K562 (cell line): ENCODE measurements at regions not wholly inside any gene's neighbourhood (a gene's known extent, or its start where the extent isn't known, plus 50 kb on each side); places are given as distances from the start of the nearest gene placed in this dataset.

Experiments
- ATAC-seq: fragments of 200-7000 bp; cut with Tn5 transposase; 3 replicates; pipeline ENCODE4 v1.9.1; 2020; ENCODE audit warnings: moderate library complexity
- BruUV-seq: library from RNA; stranded (reverse); fragments of 400-500 nt; replicated peaks from 2 replicates; lab custom pipeline; 2021; lab: Mats Ljungman, UMichigan
- CTCF ChIA-PET: fragments of 300-600 bp; formaldehyde crosslinking; extraction: SDS; loops from one replicate; lab custom pipeline; 2021; ENCODE audit warnings: low intra/inter-chr PET ratio; lab: Yijun Ruan, JAX
- POLR2A ChIA-PET: fragments of 300-600, 350-650 bp; sonication (Branson Sonifier 250); formaldehyde crosslinking; extraction: SDS; loops from one replicate; lab custom pipeline; 2021; ENCODE audit warnings: antibody characterized with exemption, inconsistent platforms; lab: Yijun Ruan, JAX
- DNase-seq, 4 experiments: peaks; one replicate each; pipeline versions ENCODE4 v3.0.0 to v3.0.0-alpha.2; 2011 to 2018; ENCODE audit warnings: low spot score in 3 of 4, mixed read lengths in 3 of 4; ENCODE audit errors: extremely low read depth in 1 of 4
- FAIRE-seq: peaks from 2 replicates; lab custom pipeline; 2011; peaks lifted over from hg19 to GRCh38; lab: Jason Lieb, UNC
- H2AFZ ChIP-seq: 2 replicates; pipeline ENCODE4 v1.6.0; 2011; ENCODE audit warnings: low read depth, low read length, control low read depth, inconsistent platforms
- H3K27ac ChIP-seq: fragments of 200-600 bp; 3 replicates; pipeline ENCODE4 v1.8.0; 2011; ENCODE audit warnings: low read depth, mild to moderate bottlenecking, control low read depth, inconsistent platforms, low read length, moderate library complexity, mixed read lengths; ENCODE audit errors: extremely low read depth
- H3K27me3 ChIP-seq, 2 experiments: fragments of 300-600 bp in 1 of 2; 2 replicates in 1 of 2; 3 replicates in 1 of 2; pipeline versions ENCODE4 v1.6.0 to v1.8.0; 2011; ENCODE audit warnings: inconsistent platforms in 2 of 2, low read length in 2 of 2, mild to moderate bottlenecking in 1 of 2, mixed read lengths in 1 of 2, moderate library complexity in 1 of 2; ENCODE audit not compliant: control insufficient read depth in 2 of 2, insufficient read depth in 2 of 2
- H3K36me3 ChIP-seq: fragments of 300-600 bp; 3 replicates; pipeline ENCODE4 v1.8.0; 2011; ENCODE audit warnings: mild to moderate bottlenecking, low read length, inconsistent platforms; ENCODE audit not compliant: control insufficient read depth, insufficient read depth
- H3K4me1 ChIP-seq, 2 experiments: fragments of 200-600 bp in 1 of 2; replicated peaks in 1 of 2; 2 replicates in 1 of 2; 3 replicates in 1 of 2; pipeline versions ENCODE4 v1.5.1 to v1.8.0; 2011; ENCODE audit warnings: inconsistent platforms in 2 of 2, low read length in 2 of 2, mild to moderate bottlenecking in 1 of 2, mixed read lengths in 1 of 2, moderate library complexity in 1 of 2; ENCODE audit not compliant: control insufficient read depth in 2 of 2, insufficient read depth in 2 of 2
- H3K4me2 ChIP-seq: 2 replicates; pipeline ENCODE4 v1.6.1; 2011; ENCODE audit warnings: low read length, control low read depth, inconsistent platforms, mixed read lengths; ENCODE audit not compliant: insufficient read depth
- H3K4me3 ChIP-seq: fragments of 200-600 bp; sonication (generic), shearing (Covaris generic); 2 replicates; pipeline ENCODE4 v1.5.1; 2016; ENCODE audit warnings: control low read depth, inconsistent platforms
- H3K79me2 ChIP-seq: fragments of 200-600 bp; 3 replicates; pipeline ENCODE4 v1.8.0; 2011; ENCODE audit warnings: low read length, inconsistent platforms; ENCODE audit not compliant: control insufficient read depth, insufficient read depth
- H3K9ac ChIP-seq, 2 experiments: 2 replicates each; pipeline versions ENCODE4 v1.6.0 to v1.6.1; 2011; ENCODE audit warnings: low read depth in 2 of 2, low read length in 2 of 2, control low read depth in 1 of 2, inconsistent platforms in 1 of 2, mild to moderate bottlenecking in 1 of 2, mixed read lengths in 1 of 2; ENCODE audit not compliant: insufficient read depth in 1 of 2
- H3K9me1 ChIP-seq: one replicate; pipeline ENCODE4 v1.6.0; 2011; ENCODE audit warnings: inconsistent platforms, mild to moderate bottlenecking, low read length, moderate library complexity; ENCODE audit not compliant: control insufficient read depth, insufficient read depth
- H3K9me3 ChIP-seq: replicated peaks from 2 replicates; pipeline ENCODE4 v1.5.1; 2011; ENCODE audit warnings: low read depth, low read length, inconsistent platforms; ENCODE audit not compliant: control insufficient read depth, insufficient read depth
- H4K20me1 ChIP-seq: replicated peaks from 2 replicates; pipeline ENCODE4 v1.6.1; 2011; ENCODE audit warnings: low read length, inconsistent platforms, mixed read lengths; ENCODE audit not compliant: control insufficient read depth, insufficient read depth
- CEBPB ChIP-seq: fragments of 450-650 bp; IDR thresholded peaks from 2 replicates; pipeline ENCODE4 v1.6.1; 2016; ENCODE audit warnings: missing genetic modification characterization, missing compliant biosample characterization
- HMGN3 ChIP-seq: IDR thresholded peaks from 2 replicates; pipeline ENCODE4 v1.6.1; 2011; ENCODE audit warnings: borderline replicate concordance, low read depth, mild to moderate bottlenecking, mixed read lengths, low read length; ENCODE audit not compliant: insufficient read length; ENCODE audit errors: extremely low read depth
- KAT2B ChIP-seq: IDR thresholded peaks from one replicate; pipeline ENCODE4 v1.6.1; 2012; ENCODE audit warnings: low read depth, mild to moderate bottlenecking, control low read depth, inconsistent platforms, low read length, moderate library complexity
- MAFF ChIP-seq: IDR thresholded peaks from 2 replicates; pipeline ENCODE4 v1.6.1; 2012; ENCODE audit warnings: low read length, improper control_type of control experiment
- MTA2 ChIP-seq: fragments of 450-650 bp; IDR thresholded peaks from 2 replicates; pipeline ENCODE4 v1.6.1; 2016; ENCODE audit warnings: low read depth
- NONO ChIP-seq, 2 experiments: fragments of 200-400 bp in 1 of 2; fragments of 450-650 bp in 1 of 2; formaldehyde crosslinking in 1 of 2; IDR thresholded peaks; 2 replicates each; pipeline ENCODE4 v1.6.1; 2017; ENCODE audit warnings: low read depth in 2 of 2, mild to moderate bottlenecking in 2 of 2, moderate library complexity in 2 of 2, low read length in 1 of 2
- SMC3 ChIP-seq: conservative IDR thresholded peaks from 2 replicates; pipeline ENCODE4 v1.6.1; 2011; ENCODE audit warnings: low read depth, low read length, improper control_type of control experiment; ENCODE audit not compliant: insufficient read depth
- TOE1 ChIP-seq, 2 experiments: fragments of 450-650 bp in 1 of 2; sonication (generic) in 1 of 2; formaldehyde crosslinking in 1 of 2; IDR thresholded peaks; 2 replicates each; pipeline versions ENCODE4 v1.7.1 to v1.8.0; 2016 to 2022; ENCODE audit warnings: borderline replicate concordance in 2 of 2, mild to moderate bottlenecking in 2 of 2, antibody characterized with exemption in 1 of 2, inconsistent platforms in 1 of 2, low read depth in 1 of 2, missing genetic modification reagents in 1 of 2, moderate library complexity in 1 of 2
- ZC3H8 ChIP-seq: fragments of 450-650 bp; IDR thresholded peaks from 2 replicates; pipeline ENCODE4 v1.6.1; 2017
- ZKSCAN1 ChIP-seq: fragments of 150-350 bp; IDR thresholded peaks from 2 replicates; pipeline ENCODE4 v1.6.1; 2016; ENCODE audit warnings: low read depth, low read length
- ZNF551 ChIP-seq: fragments of 250-450 bp; sonication (Bioruptor Pico); IDR thresholded peaks from 2 replicates; pipeline ENCODE4 v1.5.0; 2021; ENCODE audit warnings: mild to moderate bottlenecking, moderate library complexity
- ZNF586 ChIP-seq: fragments of 450-650 bp; formaldehyde crosslinking; conservative IDR thresholded peaks from 2 replicates; pipeline ENCODE4 v1.4.0; 2020; ENCODE audit warnings: mild to moderate bottlenecking, moderate library complexity
- WGBS: fragments of 100-300 bp; shearing (Covaris generic); methylation state at CpG from one replicate; pipeline ENCODE4 v1.1.6; 2016; ENCODE audit warnings: low coverage, mixed read lengths; ENCODE audit not compliant: insufficient coverage; ENCODE audit errors: missing lambda C conversion rate; 5-methylcytosine and 5-hydroxymethylcytosine counted together
- in situ Hi-C: fragments of 300-500 bp; cut with MboI; formaldehyde crosslinking; loops from 4 replicates; pipeline ENCODE4 v1.15.0; 2018; ENCODE audit warnings: inconsistent platforms, mixed read lengths
- intact Hi-C: fragments of 100-400 bp; cut with micrococcal nuclease; formaldehyde crosslinking; loops from 2 replicates; pipeline ENCODE4 v1.14.2; 2022
- TF ChIP-seq, protein P1 (sequence below): fragments of 450-650 bp; IDR thresholded peaks from 2 replicates; pipeline ENCODE4 v1.6.1; 2017; ENCODE audit warnings: mild to moderate bottlenecking, moderate library complexity
- TF ChIP-seq, protein P2 (sequence below): IDR thresholded peaks from 2 replicates; pipeline ENCODE4 v1.6.1; 2011; ENCODE audit not compliant: insufficient read length; ENCODE audit errors: extremely low read depth
- TF ChIP-seq, protein P3 (sequence below): fragments of 250-450 bp; sonication (Bioruptor Pico); IDR thresholded peaks from 2 replicates; pipeline ENCODE4 v1.5.0; 2020; ENCODE audit warnings: mild to moderate bottlenecking, borderline replicate concordance

DNA sequence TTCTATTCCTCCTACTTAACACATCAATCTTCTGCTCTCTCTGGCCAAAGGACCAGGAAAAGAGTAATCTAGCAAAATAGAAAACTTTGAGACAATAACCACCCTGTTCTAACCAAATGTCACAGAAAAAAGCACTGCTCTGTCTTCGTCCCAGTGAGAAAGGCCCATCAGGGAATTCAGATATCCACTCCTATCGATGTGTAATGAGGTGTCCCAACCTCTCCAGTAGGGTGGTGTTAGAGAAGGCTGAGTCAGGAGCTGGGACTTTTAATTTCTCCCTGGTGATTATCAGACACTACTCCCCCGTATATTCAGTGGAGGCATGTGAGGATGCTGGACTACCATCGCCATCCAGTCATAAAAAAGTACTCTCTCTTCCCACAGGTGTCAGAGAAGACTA, 130.3 kb downstream of the TMTC3 start:
- 4% methylated on average over 4 of the region's 4 CpGs for WGBS
- in situ Hi-C loops: no loop called here
- Histone ChIP-seq H3K27ac (no peak overlapping the region), H4K20me1 (no peaks in the 10 kb centered on the region), H2AFZ (no peak overlapping the region), H3K9me3 (no peaks in the 10 kb centered on the region; the same call in 1 of the 2 replicates), H3K9ac (no peak overlapping the region), H3K79me2 (no peaks in the 10 kb centered on the region), H3K36me3 (no peaks in the 10 kb centered on the region), H3K4me2 (no peak overlapping the region), H3K4me3 (no peak overlapping the region), H3K9me1 (no peaks in the 10 kb centered on the region), H3K27me3 (no peaks in the 10 kb centered on the region), H3K4me1 (no peaks in the 10 kb centered on the region)
- ChIA-PET POLR2A (no interaction called here), CTCF (no interaction called here)
- DNase-seq (peak in 1 of 4 experiments; percentile 2), FAIRE-seq (no peak), ATAC-seq (no peak)
- BruUV-seq: no TSS peak
- TF ChIP-seq MAFF (no peak), ZKSCAN1 (no peak), ZC3H8 (no peak), KAT2B (no peak), CEBPB (tag) (no peak), TOE1 (IDR thresholded peaks at IDR 0.05; ENCODE audit: borderline replicate concordance) (no peak), TOE1 (CRISPR knock-in tag; IDR thresholded peaks at IDR 0.05; ENCODE audit: borderline replicate concordance, low read depth) (no peak), MTA2 (no peak), ZNF551 (CRISPR knock-in tag) (no peak), SMC3 (no peak), ZNF586 (CRISPR knock-in tag) (no peak), NONO (IDR thresholded peaks at IDR 0.05; ENCODE audit: low read depth in 2 of 2, low read length in 1 of 2) (no peak), HMGN3 (no peak)
- TF ChIP-seq, protein P1, sequence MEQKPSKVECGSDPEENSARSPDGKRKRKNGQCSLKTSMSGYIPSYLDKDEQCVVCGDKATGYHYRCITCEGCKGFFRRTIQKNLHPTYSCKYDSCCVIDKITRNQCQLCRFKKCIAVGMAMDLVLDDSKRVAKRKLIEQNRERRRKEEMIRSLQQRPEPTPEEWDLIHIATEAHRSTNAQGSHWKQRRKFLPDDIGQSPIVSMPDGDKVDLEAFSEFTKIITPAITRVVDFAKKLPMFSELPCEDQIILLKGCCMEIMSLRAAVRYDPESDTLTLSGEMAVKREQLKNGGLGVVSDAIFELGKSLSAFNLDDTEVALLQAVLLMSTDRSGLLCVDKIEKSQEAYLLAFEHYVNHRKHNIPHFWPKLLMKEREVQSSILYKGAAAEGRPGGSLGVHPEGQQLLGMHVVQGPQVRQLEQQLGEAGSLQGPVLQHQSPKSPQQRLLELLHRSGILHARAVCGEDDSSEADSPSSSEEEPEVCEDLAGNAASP: no peak
- TF ChIP-seq, protein P2, sequence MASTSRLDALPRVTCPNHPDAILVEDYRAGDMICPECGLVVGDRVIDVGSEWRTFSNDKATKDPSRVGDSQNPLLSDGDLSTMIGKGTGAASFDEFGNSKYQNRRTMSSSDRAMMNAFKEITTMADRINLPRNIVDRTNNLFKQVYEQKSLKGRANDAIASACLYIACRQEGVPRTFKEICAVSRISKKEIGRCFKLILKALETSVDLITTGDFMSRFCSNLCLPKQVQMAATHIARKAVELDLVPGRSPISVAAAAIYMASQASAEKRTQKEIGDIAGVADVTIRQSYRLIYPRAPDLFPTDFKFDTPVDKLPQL: no peak
- TF ChIP-seq, protein P3, sequence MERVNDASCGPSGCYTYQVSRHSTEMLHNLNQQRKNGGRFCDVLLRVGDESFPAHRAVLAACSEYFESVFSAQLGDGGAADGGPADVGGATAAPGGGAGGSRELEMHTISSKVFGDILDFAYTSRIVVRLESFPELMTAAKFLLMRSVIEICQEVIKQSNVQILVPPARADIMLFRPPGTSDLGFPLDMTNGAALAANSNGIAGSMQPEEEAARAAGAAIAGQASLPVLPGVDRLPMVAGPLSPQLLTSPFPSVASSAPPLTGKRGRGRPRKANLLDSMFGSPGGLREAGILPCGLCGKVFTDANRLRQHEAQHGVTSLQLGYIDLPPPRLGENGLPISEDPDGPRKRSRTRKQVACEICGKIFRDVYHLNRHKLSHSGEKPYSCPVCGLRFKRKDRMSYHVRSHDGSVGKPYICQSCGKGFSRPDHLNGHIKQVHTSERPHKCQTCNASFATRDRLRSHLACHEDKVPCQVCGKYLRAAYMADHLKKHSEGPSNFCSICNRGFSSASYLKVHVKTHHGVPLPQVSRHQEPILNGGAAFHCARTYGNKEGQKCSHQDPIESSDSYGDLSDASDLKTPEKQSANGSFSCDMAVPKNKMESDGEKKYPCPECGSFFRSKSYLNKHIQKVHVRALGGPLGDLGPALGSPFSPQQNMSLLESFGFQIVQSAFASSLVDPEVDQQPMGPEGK: no peak
- intact Hi-C loops: no loop called here
